ENCODE measurements at regions not wholly inside any gene's neighbourhood (a gene's known extent, or its start where the extent isn't known, plus 50 kb on each side); places are given as distances from the start of the nearest gene placed in this dataset.

DNA sequence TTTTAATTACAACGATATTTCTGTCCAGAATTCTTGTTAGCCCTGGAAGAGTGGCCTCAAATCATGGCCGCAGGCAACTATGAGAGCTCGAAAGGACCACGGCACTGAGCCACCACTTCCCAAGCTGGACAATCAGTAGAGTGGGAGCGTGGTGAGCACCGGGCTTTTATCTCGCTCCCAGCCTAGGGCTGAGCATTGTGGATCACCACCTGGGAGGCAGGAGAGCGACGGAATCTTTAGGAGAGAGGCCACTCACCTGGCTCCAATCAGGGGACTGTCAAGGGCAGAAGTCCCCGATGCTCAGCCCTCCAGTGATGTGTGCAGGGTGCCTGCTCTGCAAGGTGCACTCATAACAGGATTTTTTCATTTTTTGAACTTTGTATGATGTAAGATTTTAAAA, 377.1 kb upstream of the B3GAT1 start:
- no peak for DNase-seq
- WGBS, 3 donors = 90 to 91% (median 91%) methylated on average over 10 of the region's 10 CpGs
- H3K27ac ChIP-seq = no peak overlapping the region
- H3K9me3 ChIP-seq = no peaks in the 10 kb centered on the region
- H3K4me1 ChIP-seq (ENCODE audit: insufficient read depth) = no peaks in the 10 kb centered on the region
- intact Hi-C loops (cut with DNase I) = no loop called here
- H3K4me3 ChIP-seq = no peak overlapping the region
- TF ChIP-seq EP300 (IDR thresholded peaks at IDR 0.05) (no peak), POLR2A (IDR thresholded peaks at IDR 0.05) (no peak)
- TF ChIP-seq, protein P1, sequence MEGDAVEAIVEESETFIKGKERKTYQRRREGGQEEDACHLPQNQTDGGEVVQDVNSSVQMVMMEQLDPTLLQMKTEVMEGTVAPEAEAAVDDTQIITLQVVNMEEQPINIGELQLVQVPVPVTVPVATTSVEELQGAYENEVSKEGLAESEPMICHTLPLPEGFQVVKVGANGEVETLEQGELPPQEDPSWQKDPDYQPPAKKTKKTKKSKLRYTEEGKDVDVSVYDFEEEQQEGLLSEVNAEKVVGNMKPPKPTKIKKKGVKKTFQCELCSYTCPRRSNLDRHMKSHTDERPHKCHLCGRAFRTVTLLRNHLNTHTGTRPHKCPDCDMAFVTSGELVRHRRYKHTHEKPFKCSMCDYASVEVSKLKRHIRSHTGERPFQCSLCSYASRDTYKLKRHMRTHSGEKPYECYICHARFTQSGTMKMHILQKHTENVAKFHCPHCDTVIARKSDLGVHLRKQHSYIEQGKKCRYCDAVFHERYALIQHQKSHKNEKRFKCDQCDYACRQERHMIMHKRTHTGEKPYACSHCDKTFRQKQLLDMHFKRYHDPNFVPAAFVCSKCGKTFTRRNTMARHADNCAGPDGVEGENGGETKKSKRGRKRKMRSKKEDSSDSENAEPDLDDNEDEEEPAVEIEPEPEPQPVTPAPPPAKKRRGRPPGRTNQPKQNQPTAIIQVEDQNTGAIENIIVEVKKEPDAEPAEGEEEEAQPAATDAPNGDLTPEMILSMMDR (IDR thresholded peaks at IDR 0.05) = no peak
- H3K27me3 ChIP-seq = no peaks in the 10 kb centered on the region
- H3K36me3 ChIP-seq = no peaks in the 10 kb centered on the region

- Histone ChIP-seq H3K9me3 (no peaks in the 10 kb centered on the region), H3K36me3 (no peaks in the 10 kb centered on the region), H3K4me3 (no peak overlapping the region), H3K27ac (no peak overlapping the region), H3K4me1 (ENCODE audit: insufficient read depth) (no peaks in the 10 kb centered on the region), H3K27me3 (no peaks in the 10 kb centered on the region)
- WGBS, 3 donors = 85 to 88% (median 85%) methylated on average over 6 of the region's 6 CpGs
- TF ChIP-seq, protein P1 (IDR thresholded peaks at IDR 0.05) = no peak
- TF ChIP-seq POLR2A (IDR thresholded peaks at IDR 0.05) = no peak
- no peak for TF ChIP-seq EP300 (IDR thresholded peaks at IDR 0.05)
- intact Hi-C loops (cut with DNase I) = no loop called here
- DNase-seq = no peak
Measured at GRCh38 chr11:134786636-134787035, 374.6 kb upstream of the B3GAT1 start.

DNA sequence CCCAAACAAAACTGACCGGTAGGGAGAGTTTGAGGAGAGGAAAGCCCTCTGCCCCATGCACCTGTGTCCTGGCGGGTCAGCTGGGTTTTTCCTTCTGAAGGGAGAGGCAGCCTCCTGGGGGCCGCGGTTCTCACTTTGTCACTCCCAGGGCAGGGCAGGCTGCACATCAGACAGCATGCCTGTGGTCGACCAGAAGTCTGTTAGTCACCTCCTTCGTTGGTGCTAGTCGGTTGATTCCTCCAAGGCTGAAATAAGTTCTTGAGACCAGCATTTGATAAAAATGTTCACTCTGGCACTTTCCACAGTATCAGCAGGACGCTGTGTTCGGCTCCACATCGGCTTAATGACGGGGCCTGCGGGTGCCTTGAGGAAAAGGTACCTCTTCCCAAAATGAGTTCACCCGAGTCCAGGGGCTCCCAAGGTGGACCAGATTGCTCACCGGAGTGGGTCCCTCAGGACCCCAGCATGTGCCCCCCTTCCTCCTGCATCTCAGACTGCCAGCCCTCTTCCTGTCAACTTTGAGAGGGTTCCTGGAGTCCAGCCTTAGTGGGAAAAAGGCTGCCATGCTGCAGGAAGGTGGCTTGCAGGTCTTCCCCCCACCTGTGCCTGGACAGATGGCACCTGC, 373.7 kb upstream of the B3GAT1 start:
- no peaks in the 10 kb centered on the region for H3K36me3 ChIP-seq
- no peak overlapping the region for H3K4me3 ChIP-seq
- H3K27ac ChIP-seq = no peak overlapping the region
- H3K4me1 ChIP-seq (ENCODE audit: insufficient read depth) = no peaks in the 10 kb centered on the region
- H3K9me3 ChIP-seq = no peaks in the 10 kb centered on the region
- intact Hi-C loops (cut with DNase I) = no loop called here
- TF ChIP-seq POLR2A (IDR thresholded peaks at IDR 0.05) (no peak), EP300 (IDR thresholded peaks at IDR 0.05) (no peak)
- TF ChIP-seq, protein P1 (IDR thresholded peaks at IDR 0.05) = no peak
- H3K27me3 ChIP-seq = no peaks in the 10 kb centered on the region
- no peak for DNase-seq
- WGBS, 3 donors = 86 to 89% (median 86%) methylated on average over 12 to 14 of the region's 14 CpGs

- Histone ChIP-seq H3K9me3 (no peaks in the 10 kb centered on the region), H3K4me1 (ENCODE audit: insufficient read depth) (no peaks in the 10 kb centered on the region), H3K36me3 (no peaks in the 10 kb centered on the region), H3K27me3 (no peaks in the 10 kb centered on the region), H3K27ac (no peak overlapping the region), H3K4me3 (no peak overlapping the region)
- no peak for TF ChIP-seq EP300 (IDR thresholded peaks at IDR 0.05)
- no peak for TF ChIP-seq POLR2A (IDR thresholded peaks at IDR 0.05)
- TF ChIP-seq, protein P1 (IDR thresholded peaks at IDR 0.05) = no peak
- DNase-seq = no peak
- intact Hi-C loops (cut with DNase I) = no loop called here
- 81 to 92% (median 87%) methylated on average over 5 of the region's 5 CpGs for WGBS, 3 donors
Measured at GRCh38 chr11:134785059-134785458, 373.0 kb upstream of the B3GAT1 start.
